GM18867 (cell line): ENCODE measurements at regions not wholly inside any gene's neighbourhood (a gene's known extent, or its start where the extent isn't known, plus 50 kb on each side); places are given as distances from the start of the nearest gene placed in this dataset.

Experiments used
- ATAC-seq: cut with Tn5 transposase; IDR thresholded peaks from one replicate; pipeline ENCODE4 v1.9.1; 2021; ENCODE audit warnings: mild to moderate bottlenecking, moderate library complexity; ENCODE audit not compliant: unreplicated experiment

- ATAC-seq: no peak
These were observed 310.9 kb upstream of the RBFOX1 start for GRCh38 chr16:7021653-7022275.

DNA sequence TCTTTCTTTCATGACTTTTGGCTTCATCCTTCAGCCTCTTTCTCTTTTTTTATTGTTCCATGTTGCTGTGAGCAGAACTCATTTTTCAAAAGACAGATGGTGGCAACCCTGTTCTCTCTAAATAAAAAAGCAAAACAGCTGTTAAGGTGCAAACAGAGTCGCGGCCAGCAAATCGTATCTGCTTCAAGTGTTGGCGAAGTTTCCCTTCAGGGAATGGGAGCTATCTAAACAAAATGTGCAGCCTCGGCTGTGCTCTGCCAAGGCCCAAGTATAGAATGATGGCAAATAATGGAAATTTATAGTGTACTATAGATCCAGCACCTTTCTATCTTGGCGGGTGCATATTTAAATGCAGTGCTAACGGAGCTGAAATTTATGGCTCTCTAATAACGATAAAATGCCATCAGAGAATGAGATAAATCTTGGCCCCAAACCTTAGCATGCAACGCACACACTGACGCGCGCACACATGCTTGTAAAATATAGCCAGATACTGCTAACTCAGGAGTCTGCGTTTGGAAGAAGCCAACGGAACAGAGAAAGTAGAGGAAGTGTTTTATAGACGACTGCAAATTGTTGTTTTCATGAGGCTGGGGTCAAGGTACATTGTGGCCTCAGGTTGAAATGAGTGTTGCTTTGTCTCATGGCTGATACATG lies 315.5 kb upstream of the RBFOX1 start:
- ATAC-seq: no peak

GRCh38 chr16:7014756-7015155 lies 317.9 kb upstream of the RBFOX1 start:
- no peak for ATAC-seq

DNA sequence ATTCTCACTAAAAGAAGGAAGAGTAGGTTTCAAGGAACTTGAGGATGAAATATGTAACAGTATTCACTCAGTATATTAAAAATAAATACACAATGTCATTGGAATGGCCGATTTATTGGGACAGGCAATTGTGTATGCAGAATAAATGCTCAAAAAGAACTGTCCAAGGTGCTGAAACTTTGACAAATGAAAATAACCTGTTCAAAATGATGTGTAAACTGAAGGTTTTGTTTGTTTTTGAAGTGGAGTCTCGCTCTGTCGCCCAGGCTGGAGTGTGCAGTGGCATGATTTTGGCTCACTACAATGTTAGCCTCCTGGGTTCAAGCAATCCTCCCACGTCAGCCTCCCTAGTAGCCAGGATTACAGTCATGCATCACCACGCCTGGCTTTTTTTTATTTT lies 318.7 kb upstream of the RBFOX1 start:
- no peak for ATAC-seq

DNA sequence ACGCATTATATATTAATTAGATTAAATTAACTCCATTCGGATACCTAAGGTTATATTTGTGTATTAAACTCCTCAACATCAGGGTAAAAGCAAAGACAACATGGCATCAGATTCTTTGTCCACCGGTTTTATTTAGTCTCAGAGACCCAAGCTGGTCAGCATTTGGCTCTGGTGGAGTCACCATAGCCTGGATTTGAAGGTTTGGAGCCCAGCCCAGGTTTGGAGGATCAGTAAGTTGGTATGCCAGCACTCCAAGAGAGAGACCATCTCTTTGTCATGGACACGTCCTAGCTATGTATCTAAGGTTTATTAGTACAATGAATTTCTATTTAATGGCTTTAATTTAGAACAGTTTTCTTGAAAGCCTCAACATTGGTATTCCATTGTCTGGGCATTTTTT lies 328.4 kb upstream of the RBFOX1 start:
- no peak for ATAC-seq

GRCh38 chr16:6993544-6993943 lies 339.1 kb upstream of the RBFOX1 start:
- ATAC-seq: no peak

DNA sequence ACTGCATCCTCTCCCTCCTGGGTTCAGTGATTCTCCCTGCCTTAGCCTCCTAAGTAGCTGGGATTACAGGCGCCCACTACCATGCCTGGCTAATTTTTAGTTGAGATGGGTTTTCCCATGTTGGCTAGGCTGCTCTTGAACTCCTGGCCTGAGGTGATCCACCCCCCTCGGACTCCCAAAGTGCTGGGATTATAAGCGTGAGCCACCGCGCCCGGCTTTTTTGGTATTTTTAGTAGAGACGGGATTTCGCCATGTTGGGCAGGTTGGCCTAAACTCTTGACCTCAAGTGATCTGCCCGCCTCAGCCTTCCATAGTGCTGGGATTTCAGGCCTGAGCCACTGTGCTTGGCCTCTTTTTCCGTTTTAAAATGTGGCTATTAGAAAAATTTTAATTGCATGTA lies 343.8 kb upstream of the RBFOX1 start:
- no peak for ATAC-seq

DNA sequence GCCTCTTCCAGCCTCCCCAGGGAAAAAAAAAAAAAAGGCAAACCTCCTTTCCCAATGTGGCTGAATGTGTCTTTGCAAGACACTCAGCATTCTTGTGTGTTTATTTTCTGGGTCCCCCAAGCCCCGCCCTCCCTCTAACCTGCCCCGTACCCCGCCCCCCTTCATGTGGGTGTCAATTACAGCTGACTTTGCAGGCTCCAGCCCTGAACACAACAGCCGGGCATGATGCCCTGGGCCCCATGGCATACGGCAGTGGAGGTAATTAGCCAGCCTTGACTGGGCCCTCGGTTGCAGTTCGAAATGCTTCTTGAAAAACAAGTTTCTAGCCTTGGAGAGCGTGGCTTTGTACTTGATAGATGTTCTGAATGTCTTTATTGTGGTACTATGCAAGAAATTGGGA lies 354.7 kb upstream of the RBFOX1 start:
- no peak for ATAC-seq

- ATAC-seq: no peak
These were observed 355.4 kb upstream of the RBFOX1 start for GRCh38 chr16:6977291-6977690.

- ATAC-seq: no peak
These were observed 355.9 kb upstream of the RBFOX1 start for GRCh38 chr16:6976716-6977115.

- no peak for ATAC-seq
These were observed 362.3 kb upstream of the RBFOX1 start for GRCh38 chr16:6970171-6970857.

DNA sequence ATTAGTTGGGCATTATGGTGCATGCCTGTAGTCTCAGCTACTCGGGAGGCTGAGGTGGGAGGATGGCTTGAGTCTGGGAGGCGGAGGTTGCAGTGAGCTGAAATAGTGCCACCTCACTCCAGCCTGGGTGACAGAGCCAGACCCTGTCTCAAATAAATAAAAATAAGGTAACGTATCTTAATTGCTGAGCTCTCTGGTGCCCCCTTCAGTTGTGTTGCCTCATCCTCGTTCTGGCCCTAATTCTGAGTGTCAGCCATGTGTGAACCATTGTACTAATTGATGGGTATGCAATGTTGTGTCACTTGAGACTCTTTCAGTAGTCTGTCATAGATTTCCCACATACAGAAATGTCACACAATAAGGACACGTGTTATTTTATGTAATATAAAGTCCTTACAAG lies 363.1 kb upstream of the RBFOX1 start:
- no peak for ATAC-seq

GRCh38 chr16:6967796-6968320 lies 364.8 kb upstream of the RBFOX1 start:
- ATAC-seq: no peak

DNA sequence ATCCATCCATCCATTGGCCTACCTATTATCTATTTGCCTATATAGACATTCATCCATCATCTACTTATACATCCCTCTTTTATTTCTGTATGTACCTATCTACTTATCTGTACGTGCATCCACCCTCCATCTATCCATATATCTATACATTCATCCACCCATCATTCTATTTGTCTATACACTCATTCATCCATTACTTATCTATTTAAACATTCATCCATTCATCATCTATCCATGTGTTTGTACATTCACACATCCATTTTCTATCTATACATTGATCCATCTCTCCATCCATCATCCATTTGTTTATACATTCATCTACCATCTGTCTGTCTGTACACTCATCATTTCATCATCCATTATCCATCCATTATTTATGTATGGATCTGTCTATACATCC lies 365.7 kb upstream of the RBFOX1 start:
- ATAC-seq: no peak

- no peak for ATAC-seq
These were observed 368.0 kb upstream of the RBFOX1 start for GRCh38 chr16:6964679-6965078.

- no peak for ATAC-seq
These were observed 370.9 kb upstream of the RBFOX1 start for GRCh38 chr16:6961704-6962103.

- no peak for ATAC-seq
These were observed 374.5 kb upstream of the RBFOX1 start for GRCh38 chr16:6958184-6958583.

GRCh38 chr16:6957681-6958080 lies 375.0 kb upstream of the RBFOX1 start:
- ATAC-seq: no peak

GRCh38 chr16:6956511-6956910 lies 376.1 kb upstream of the RBFOX1 start:
- ATAC-seq: no peak

GRCh38 chr16:6955303-6955702 lies 377.3 kb upstream of the RBFOX1 start:
- no peak for ATAC-seq

DNA sequence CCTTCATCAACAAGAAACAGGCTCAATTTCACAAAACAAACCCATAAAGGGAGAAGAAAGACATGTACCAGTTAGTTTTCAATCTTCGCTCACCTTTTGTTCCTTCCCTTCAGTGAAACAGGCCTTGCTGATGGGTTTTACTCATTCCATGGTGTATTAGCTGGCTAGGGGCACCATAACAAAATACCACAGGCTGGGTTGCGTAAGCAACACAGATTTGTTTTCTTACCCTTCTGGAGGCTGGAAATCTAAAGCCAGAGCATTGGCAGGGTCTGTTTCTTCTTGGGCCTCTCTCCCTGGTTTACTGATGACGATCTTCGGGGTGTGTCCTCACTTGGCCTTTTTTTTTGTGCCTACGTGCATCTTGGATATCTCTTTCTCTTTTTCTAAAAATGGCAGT lies 383.4 kb upstream of the RBFOX1 start:
- no peak for ATAC-seq

- ATAC-seq: no peak
These were observed 385.4 kb upstream of the RBFOX1 start for GRCh38 chr16:6947291-6947690.
